ENCODE measurements at regions not wholly inside any gene's neighbourhood (a gene's known extent, or its start where the extent isn't known, plus 50 kb on each side); places are given as distances from the start of the nearest gene placed in this dataset.
"Not testable (repeated sequence)": the region's sequence is repeated elsewhere in the genome, so short reads cannot be mapped to it uniquely, and the experiment has no call there.

DNA sequence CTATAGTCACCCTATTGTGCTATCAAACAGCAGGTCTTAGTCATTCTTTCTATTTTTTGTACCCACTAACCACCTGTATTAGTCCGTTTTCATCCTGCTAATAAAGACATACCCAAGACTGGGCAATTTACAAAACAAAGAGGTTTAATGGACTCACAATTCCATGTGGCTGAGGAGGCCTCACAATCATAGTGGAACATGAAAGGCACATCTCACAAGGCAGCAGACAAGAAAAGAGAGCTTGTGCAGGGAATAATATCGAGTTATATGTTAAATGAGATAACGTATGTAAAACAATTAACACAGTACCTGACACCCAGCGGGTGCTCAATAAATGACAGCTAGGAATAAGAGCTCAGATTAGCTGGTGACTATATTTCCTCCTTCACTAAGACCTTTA, 88.1 kb upstream of the WDR44 start:
- no peak for DNase-seq (ENCODE audit: low read depth)

DNA sequence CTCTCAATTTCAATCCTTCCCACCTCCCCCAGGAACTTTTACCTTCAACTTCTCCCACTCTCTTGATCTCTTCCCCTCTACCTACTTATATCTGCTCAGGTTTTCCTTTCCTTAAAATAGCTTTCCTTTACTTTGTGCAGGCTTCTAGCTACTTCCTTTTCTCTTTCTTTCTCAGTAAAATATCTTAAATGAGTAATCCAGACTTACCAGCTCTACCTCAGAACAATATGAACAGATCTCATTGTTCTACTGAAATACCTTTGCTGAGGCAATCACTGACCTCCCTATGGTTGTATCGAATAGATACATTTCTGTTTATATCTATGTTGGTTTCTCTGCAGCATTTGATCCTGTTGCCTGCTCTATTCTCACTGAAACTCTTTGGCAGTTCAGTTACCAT, 86.7 kb upstream of the WDR44 start:
- no peak for DNase-seq (ENCODE audit: low read depth)

GRCh38 chrX:118261151-118261550, 84.8 kb upstream of the WDR44 start:
- no peak for DNase-seq (ENCODE audit: low read depth)

- DNase-seq (ENCODE audit: low read depth), result no peak
Observed at GRCh38 chrX:118271775-118272174, 74.1 kb upstream of the WDR44 start.

- DNase-seq (ENCODE audit: low read depth), result peak; percentile 44
Observed at GRCh38 chrX:118272242-118272641, 73.7 kb upstream of the WDR44 start.

GRCh38 chrX:118286066-118286762, 59.7 kb upstream of the WDR44 start:
- DNase-seq (ENCODE audit: low read depth), result no peak

DNA sequence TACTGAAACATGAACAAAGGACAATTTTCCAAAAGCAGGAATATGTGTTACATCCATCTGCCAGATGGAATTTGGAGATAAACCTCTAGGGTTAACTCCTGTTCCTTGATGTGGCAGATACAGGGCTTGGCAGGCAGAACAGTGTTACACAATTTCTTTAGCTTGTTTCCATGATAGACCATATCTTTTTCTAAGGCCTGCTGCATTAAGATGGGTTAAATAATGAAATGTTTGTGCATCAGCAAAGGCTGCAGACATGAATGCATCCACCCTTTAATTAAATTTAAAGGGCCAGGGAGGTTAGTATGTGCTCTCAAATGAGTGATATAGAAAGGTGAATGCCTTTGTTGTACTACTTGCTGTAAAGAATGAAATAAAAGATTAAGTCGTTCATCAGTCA, 50.1 kb upstream of the WDR44 start:
- not testable (repeated sequence) for DNase-seq (ENCODE audit: low read depth)
